Adrenal gland (tissue), 9 donors: ENCODE measurements at regions not wholly inside any gene's neighbourhood (a gene's known extent, or its start where the extent isn't known, plus 50 kb on each side); places are given as distances from the start of the nearest gene placed in this dataset.

ENCODE experiments used
- DNase-seq, 7 donors: peaks; one replicate each; pipeline ENCODE4 v3.0.0-alpha.2; 2019 to 2020
- H3K27ac ChIP-seq, 5 donors: fragments of 200-600 bp; sonication (generic) in 4 of 5; 1 replicate in 3 of 5; 2 replicates in 2 of 5; pipeline versions ENCODE4 v1.5.1 to v1.8.0; 2016 to 2020; ENCODE audit warnings: mild to moderate bottlenecking in 1 of 5
- H3K27me3 ChIP-seq: fragments of 200-600 bp; 2 replicates; pipeline ENCODE4 v1.8.0; 2021
- H3K36me3 ChIP-seq, 2 donors: fragments of 200-600 bp; replicated peaks in 1 of 2; 1 replicate in 1 of 2; 2 replicates in 1 of 2; pipeline versions ENCODE4 v1.5.1 to v1.8.0; 2018 to 2022
- H3K4me1 ChIP-seq, 2 donors: fragments of 200-600 bp; replicated peaks in 1 of 2; 1 replicate in 1 of 2; 2 replicates in 1 of 2; pipeline versions ENCODE4 v1.5.1 to v1.8.0; 2018 to 2021
- H3K4me3 ChIP-seq, 4 donors: fragments of 200-600 bp; sonication (generic) in 3 of 4; one replicate each; pipeline ENCODE4 v1.5.1; 2016 to 2018
- H3K9me3 ChIP-seq, 3 donors: fragments of 200-600 bp; sonication (generic) in 1 of 3; replicated peaks in 1 of 3; 1 replicate in 2 of 3; 2 replicates in 1 of 3; pipeline versions ENCODE4 v1.5.1 to v1.8.0; 2016 to 2021
- CTCF ChIP-seq, 6 experiments: fragments of 450-650 bp in 4 of 6; fragments of 200-600 bp in 2 of 6; sonication (generic) in 1 of 6; IDR thresholded peaks; 1 replicate in 5 of 6; 2 replicates in 1 of 6; pipeline versions ENCODE4 v1.5.1 to v1.8.0; 2016 to 2021; ENCODE audit warnings: antibody characterized with exemption in 6 of 6, mild to moderate bottlenecking in 2 of 6, moderate library complexity in 1 of 6
- POLR2A ChIP-seq, 2 donors: fragments of 450-650 bp; IDR thresholded peaks; one replicate each; pipeline ENCODE4 v1.6.1; 2017; ENCODE audit warnings: antibody characterized with exemption in 2 of 2, mild to moderate bottlenecking in 2 of 2, moderate library complexity in 1 of 2
- WGBS, 4 donors: extraction: QIAGEN DNeasy Blood & Tissue Kit in 2 of 4; methylation state at CpG; one replicate each; pipeline versions ENCODE4 v1.1.5 to v1.1.7; 2013 to 2017; 5-methylcytosine and 5-hydroxymethylcytosine counted together
- intact Hi-C, 2 donors: fragments of 100-400 bp; cut with DNase I; formaldehyde crosslinking; loops; one replicate each; pipeline versions ENCODE4 v1.14.1 to v1.15.0; 2022 to 2023
- donor health status: healthy with polysubstance abuse.
- donor health status: Bipolar disorder and iron deficiency.
- donor health status: DM: yes; HTN: yes; CAD: no.
- donor health status: DM: no; HTN: no; CAD: no.
- donor health status: DM: no; HTN: no; CAD: no.

DNA sequence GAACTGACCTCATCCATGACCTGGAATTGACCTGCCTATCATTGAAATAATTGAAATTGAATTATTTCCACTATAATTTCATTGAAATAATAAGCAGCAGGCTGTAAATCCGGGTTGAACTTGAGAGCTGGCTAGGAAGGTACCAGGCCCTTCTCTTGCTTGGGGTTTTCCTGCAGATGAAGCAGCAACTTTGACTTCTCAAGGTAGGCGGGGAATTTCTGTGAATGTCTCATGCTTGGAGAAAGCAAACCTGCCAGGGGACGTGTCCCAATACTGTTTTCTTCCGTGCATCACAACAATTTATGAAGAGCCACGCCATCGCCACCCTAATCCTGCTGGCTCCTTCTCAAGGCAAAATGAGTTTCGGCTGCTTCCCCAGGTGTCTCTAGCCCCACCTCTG lies 97.5 kb upstream of the XYLT1 start:
- 79 to 90% (median 86%) methylated on average over 7 of the region's 7 CpGs for WGBS, 4 donors
- H3K27me3 ChIP-seq: no peaks in the 10 kb centered on the region
- H3K9me3 ChIP-seq: no peaks in the 10 kb centered on the region
- no peaks in the 10 kb centered on the region for H3K4me1 ChIP-seq
- no peaks in the 10 kb centered on the region for H3K36me3 ChIP-seq
- TF ChIP-seq POLR2A (IDR thresholded peaks at IDR 0.05) (no peak), CTCF (IDR thresholded peaks at IDR 0.05) (no peak)
- H3K4me3 ChIP-seq: no peak overlapping the region
- intact Hi-C loops: no loop called here
- no peak overlapping the region for H3K27ac ChIP-seq
- no peak for DNase-seq

GRCh38 chr16:17567455-17567854 lies 96.7 kb upstream of the XYLT1 start:
- no peak for TF ChIP-seq CTCF (IDR thresholded peaks at IDR 0.05)
- no peak for TF ChIP-seq POLR2A (IDR thresholded peaks at IDR 0.05)
- Histone ChIP-seq H3K27me3 (no peaks in the 10 kb centered on the region), H3K36me3 (no peaks in the 10 kb centered on the region), H3K9me3 (no peaks in the 10 kb centered on the region), H3K27ac (no peak overlapping the region), H3K4me1 (no peaks in the 10 kb centered on the region), H3K4me3 (no peak overlapping the region)
- no peak for DNase-seq
- 76 to 85% (median 81%) methylated on average over 7 of the region's 7 CpGs for WGBS, 4 donors
- intact Hi-C loops: no loop called here

- Histone ChIP-seq H3K9me3 (no peaks in the 10 kb centered on the region), H3K27ac (no peak overlapping the region), H3K4me1 (no peaks in the 10 kb centered on the region), H3K27me3 (no peaks in the 10 kb centered on the region), H3K4me3 (no peak overlapping the region), H3K36me3 (no peaks in the 10 kb centered on the region)
- intact Hi-C loops: no loop called here
- 74 to 82% (median 79%) methylated on average over 6 of the region's 6 CpGs for WGBS, 4 donors
- TF ChIP-seq CTCF (IDR thresholded peaks at IDR 0.05) (no peak), POLR2A (IDR thresholded peaks at IDR 0.05) (no peak)
- no peak for DNase-seq
Measured at GRCh38 chr16:17566656-17567450, 96.1 kb upstream of the XYLT1 start.

- H3K9me3 ChIP-seq: no peaks in the 10 kb centered on the region
- no peak overlapping the region for H3K27ac ChIP-seq
- WGBS, 4 donors: 44 to 91% (median 70%) methylated on average over 1 of the region's 1 CpG
- no peaks in the 10 kb centered on the region for H3K36me3 ChIP-seq
- DNase-seq: no peak
- H3K4me1 ChIP-seq: no peaks in the 10 kb centered on the region
- TF ChIP-seq POLR2A (IDR thresholded peaks at IDR 0.05): no peak
- TF ChIP-seq CTCF (IDR thresholded peaks at IDR 0.05): no peak
- no peak overlapping the region for H3K4me3 ChIP-seq
- H3K27me3 ChIP-seq: no peaks in the 10 kb centered on the region
- intact Hi-C loops: no loop called here
Measured at GRCh38 chr16:17566075-17566474, 95.3 kb upstream of the XYLT1 start.
